ENCODE measurements at regions not wholly inside any gene's neighbourhood (a gene's known extent, or its start where the extent isn't known, plus 50 kb on each side); places are given as distances from the start of the nearest gene placed in this dataset.

GRCh38 chr5:52705720-52706119, 82.0 kb upstream of the ITGA1 start (continued):
- TF ChIP-seq REST (IDR thresholded peaks at IDR 0.05; ENCODE audit: low read depth, low read length) (no peak), MXI1 (IDR thresholded peaks at IDR 0.05; ENCODE audit: low read depth, low read length) (no peak), SRF (IDR thresholded peaks at IDR 0.05; ENCODE audit: low read depth in 2 of 2, low read length in 2 of 2) (no peak), SMAD5 (IDR thresholded peaks at IDR 0.05; ENCODE audit: low read depth) (no peak), CEBPB (IDR thresholded peaks at IDR 0.05; ENCODE audit: borderline replicate concordance in 1 of 2, low read depth in 2 of 2, low read length in 2 of 2) (no peak), SIN3A (IDR thresholded peaks at IDR 0.05; ENCODE audit: low read depth, low read length) (no peak), SKIL (IDR thresholded peaks at IDR 0.05; ENCODE audit: low read depth, poor library complexity, severe bottlenecking) (no peak), NFXL1 (IDR thresholded peaks at IDR 0.05; ENCODE audit: borderline replicate concordance) (no peak), SPI1 (IDR thresholded peaks at IDR 0.05; ENCODE audit: borderline replicate concordance, insufficient read depth, low read depth, low read length) (no peak)
